NCI-H510A (cell line): ENCODE measurements at regions not wholly inside any gene's neighbourhood (a gene's known extent, or its start where the extent isn't known, plus 50 kb on each side); places are given as distances from the start of the nearest gene placed in this dataset.

Experiments used
- DNase-seq: peaks from one replicate; lab custom pipeline; 2025; lab: John Stamatoyannopoulos, UW

DNA sequence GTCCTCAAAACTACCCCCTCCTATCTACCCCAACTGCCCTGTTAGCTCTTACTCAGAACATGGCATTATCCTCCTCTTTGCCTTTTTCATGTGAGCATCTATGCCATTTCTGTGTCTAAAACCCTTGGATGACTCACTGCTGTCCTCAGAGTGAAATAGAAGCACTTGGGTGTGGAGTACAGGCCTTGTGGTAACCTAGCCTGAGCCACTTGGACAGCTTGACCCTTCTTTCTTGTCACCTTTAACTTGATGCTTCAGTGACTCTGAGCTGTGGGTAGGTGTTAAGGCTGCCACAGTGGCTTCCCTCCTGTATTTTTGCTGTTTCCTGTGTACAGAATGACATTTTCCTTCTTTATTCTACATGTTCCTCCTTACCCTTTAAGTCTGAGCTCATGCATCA, 391.4 kb downstream of the SH3GL2 start:
- no peak for DNase-seq

GRCh38 chr9:17978773-17979172, 399.9 kb downstream of the SH3GL2 start:
- no peak for DNase-seq

DNA sequence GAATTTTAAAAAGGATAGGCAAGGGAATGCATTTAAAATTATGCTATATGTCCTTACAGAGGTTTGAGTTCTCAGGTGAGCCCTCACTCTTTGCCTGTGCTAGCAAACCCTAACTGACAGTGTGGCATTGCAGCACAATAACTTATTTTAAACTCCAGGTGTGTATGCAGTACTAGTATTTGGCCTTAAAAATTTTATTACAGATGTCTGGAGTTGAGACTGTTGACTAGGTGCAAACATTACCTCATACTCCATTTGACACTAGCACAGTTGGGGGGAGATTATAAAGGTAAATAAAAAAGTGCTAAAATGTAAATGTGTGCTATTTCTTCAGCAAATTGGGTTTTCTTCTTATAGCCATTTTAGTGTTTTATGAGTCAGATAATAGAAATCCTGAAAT, 407.7 kb downstream of the SH3GL2 start:
- DNase-seq: no peak

DNA sequence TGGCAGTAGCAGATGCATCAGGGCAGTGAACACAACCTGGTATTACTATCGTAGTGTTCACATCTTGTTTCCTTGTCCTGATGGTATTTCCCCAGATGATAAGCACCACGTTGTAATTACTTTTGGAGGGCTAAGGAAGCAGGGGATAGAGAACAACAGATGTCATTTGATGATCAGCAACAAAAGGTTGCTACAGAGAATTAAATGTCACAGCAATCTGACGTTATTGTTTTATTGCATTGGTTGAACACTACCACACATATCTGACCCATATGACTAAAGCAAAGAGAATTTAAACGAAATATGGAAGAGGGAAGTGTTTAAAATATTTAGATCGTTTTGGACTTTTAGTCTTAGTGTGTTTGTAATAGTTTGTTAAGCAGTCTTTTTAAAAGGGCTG, 408.3 kb downstream of the SH3GL2 start:
- no peak for DNase-seq

- no peak for DNase-seq
These were observed 409.6 kb downstream of the SH3GL2 start for GRCh38 chr9:17988489-17988888.

DNA sequence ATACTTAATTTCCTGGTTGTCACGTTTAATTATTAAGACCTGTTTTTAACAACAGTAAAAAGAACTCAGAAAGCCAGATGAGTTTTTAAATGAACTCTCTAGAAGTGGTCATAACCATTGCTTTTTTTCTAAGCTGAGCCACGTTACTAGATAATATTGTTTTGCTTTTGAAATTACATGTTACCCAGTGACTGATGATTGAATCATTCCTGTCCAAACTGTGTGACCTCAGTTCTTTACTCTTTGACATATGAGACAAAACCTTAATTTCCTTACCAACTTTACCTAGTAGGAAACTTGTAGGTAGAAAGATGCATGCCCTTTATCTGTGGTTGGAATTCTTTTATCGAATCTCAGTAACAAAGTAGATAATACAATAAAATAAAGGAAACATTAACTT, 411.7 kb downstream of the SH3GL2 start:
- DNase-seq: no peak

DNA sequence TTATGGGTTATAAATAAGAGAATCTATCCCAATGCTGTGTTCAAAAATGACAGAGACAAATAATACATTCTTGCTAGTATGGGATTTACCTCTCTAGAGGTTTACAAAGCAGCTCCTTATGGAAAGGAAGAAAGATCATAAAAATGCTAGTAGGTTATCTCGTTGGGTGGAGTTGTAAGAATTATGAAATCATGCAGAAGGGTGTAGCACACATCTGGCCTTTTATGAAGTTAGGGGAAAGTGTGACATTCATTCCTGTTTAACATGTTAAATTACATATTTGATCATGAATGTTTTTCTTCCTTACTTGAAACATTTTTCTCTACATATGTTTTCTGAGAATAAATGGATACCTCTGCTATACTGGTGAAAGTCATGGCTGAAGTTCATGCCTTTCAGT, 414.2 kb downstream of the SH3GL2 start:
- DNase-seq: no peak

DNA sequence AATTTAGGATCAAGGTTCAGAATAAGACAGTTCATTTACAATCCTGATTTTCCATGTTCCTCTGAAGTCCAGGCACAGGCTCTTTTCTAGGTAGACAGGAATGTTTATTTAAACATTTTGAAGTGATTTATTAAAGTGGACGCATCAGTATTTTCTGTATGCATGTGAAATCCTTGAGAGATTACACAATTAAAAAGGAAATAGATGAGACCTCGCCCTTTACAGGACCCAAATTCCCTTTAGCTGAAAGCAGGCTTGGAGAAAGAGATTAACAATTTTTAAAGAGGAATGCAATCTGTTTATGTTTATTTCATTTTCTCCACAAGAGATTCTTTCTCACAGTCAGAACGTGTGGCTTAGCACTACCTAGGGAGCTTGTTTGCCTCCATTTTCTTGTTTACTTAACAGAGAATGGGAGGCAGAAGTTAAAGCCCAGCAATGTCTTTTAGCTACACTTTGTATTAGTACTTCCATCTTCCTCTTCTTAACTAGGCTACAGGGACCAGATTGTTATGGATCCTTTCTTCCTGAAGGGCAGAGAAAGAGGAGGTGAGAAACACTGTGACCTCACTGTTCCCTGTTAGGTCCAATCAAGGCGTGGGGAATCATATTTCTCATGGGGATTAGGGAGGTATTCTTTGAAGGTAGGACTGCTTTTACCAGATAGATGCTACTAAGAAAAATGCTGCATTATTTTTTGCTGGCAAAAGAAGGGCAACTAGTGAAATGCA, 416.0 kb downstream of the SH3GL2 start:
- no peak for DNase-seq

GRCh38 chr9:17996728-17997127, 417.9 kb downstream of the SH3GL2 start:
- no peak for DNase-seq

GRCh38 chr9:18002718-18003438, 424.0 kb downstream of the SH3GL2 start:
- no peak for DNase-seq

GRCh38 chr9:18006591-18006990, 427.7 kb downstream of the SH3GL2 start:
- DNase-seq: no peak

DNA sequence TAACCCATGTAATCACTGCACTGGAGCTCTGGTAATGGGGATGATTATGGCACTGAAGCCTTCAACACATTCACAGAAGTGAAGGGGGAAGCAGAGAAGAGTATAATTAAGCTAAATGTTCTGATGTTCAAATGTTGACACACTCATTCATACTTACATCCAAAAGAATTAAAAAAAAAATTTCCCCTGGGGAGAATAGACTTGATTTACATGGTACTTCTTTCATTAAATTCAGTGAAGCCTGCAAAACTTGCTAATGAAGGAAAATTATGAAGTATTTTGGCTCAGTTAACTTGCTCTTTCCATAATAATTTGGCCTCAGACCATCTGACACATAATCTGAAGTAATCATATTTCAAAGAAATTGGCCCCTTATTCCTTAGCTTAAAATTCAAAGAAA, 428.8 kb downstream of the SH3GL2 start:
- no peak for DNase-seq

GRCh38 chr9:18009902-18010301, 431.0 kb downstream of the SH3GL2 start:
- no peak for DNase-seq

- DNase-seq: no peak
These were observed 431.6 kb downstream of the SH3GL2 start for GRCh38 chr9:18010492-18010891.

GRCh38 chr9:18012170-18012569, 433.3 kb downstream of the SH3GL2 start:
- DNase-seq: no peak

DNA sequence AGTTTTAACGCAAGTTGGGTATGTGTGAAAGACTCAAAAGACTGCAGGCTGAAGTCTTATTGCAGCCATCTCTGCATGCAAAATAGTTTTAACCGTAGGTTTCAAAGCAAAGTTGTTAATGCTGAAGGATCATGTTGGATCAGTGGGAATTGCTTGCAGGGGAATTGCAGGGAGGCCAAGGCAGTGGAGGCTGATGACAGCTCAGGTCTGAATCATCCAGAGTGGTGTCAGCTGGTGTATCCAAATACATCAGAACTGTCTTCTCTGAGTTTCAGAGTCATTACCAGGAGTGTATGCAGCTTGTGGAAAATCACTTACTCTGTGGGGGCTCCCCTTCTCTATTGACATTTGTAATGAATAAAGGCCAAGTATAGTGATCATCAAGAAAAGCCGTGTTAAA, 435.7 kb downstream of the SH3GL2 start:
- no peak for DNase-seq

GRCh38 chr9:18015116-18015515, 436.2 kb downstream of the SH3GL2 start:
- no peak for DNase-seq

DNA sequence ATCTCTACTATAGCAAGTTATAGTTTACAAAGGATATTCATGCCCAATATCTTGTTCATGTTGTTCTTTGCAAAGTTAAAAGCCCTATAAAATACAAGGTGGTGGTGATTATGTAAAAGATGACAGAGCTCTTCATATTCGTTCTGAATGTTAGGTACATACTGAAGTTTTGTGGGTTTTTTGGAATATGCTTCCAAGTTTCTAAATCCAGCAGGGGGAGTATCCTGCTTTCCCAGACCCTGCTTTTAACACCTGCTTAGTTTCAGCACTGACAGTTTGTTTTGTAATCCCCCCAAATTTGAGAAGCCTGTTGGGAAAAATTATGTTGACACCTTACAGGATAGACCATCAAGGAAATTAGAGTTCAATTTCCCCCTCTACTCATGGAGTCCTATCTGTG, 438.3 kb downstream of the SH3GL2 start:
- DNase-seq: no peak

- DNase-seq: no peak
These were observed 439.4 kb downstream of the SH3GL2 start for GRCh38 chr9:18018221-18018620.

DNA sequence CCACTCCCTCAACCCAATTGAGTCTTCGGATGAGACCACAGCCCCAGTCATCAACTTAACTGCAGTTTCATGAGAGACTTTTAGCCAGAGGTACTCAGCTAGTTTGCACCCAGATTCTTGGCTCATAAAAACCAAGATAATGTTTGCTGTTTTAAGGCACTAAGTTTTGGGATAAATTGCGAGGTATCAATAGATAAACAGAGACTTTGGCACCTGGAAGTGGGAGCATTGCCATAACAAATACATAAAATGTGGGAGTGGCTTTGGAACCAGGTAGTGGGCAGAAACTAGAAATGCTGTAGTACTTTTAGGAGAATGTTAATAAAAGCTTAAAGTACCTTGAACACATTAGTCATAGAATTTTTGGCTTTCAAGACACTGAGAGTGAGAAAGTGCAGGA, 439.8 kb downstream of the SH3GL2 start:
- no peak for DNase-seq

DNA sequence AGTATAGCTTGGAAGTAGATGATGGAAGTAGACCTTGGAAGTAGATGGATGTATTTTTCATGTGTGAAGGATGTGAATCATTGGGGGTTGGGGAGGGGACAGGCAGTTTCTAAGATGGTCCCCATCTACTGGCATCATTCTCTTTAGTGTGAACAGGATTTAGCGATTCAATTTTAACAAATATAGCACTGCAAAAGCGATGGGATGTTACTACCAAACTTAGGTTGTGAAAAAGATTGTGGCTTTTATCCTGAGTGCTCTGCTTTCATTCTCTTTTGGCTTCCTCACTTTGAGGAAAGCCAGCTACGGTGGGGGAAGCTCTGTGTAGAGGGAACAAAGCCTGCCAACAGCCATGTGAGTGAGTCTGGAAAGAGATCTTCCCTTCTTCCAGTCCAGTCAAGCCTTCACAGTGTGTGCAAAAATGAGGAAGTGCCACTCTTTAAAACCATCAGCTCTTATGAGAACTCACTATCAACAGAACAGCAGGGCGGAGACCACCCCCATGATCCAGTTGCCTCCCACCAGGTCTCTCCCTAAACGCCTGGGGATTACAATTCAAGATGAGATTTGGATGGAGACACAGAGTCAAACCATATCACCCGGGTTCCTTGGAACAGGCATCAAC, 441.4 kb downstream of the SH3GL2 start:
- DNase-seq: no peak

- no peak for DNase-seq
These were observed 443.8 kb downstream of the SH3GL2 start for GRCh38 chr9:18022642-18023041.

DNA sequence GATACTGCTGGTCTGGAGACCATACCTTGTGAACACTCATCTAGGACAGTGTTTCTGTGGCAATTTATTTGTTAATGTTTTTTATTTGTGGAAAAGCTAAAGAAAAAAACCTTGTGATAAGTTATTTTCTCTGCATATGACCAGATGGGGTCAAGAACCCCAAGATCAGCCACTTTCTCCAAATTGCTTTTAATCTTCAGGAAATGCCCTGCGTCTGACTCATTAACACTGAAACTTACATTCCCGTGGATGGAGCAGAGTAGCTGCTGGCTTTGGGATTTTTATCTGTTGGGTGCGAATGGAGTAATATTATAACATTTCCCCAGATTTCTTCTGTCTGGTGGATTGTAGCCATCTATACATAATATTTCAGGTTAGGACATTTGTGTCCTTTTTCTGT, 444.5 kb downstream of the SH3GL2 start:
- no peak for DNase-seq
